Muscle layer of duodenum (tissue), 2 donors: ENCODE measurements at regions not wholly inside any gene's neighbourhood (a gene's known extent, or its start where the extent isn't known, plus 50 kb on each side); places are given as distances from the start of the nearest gene placed in this dataset.
"Not testable (repeated sequence)": the region's sequence is repeated elsewhere in the genome, so short reads cannot be mapped to it uniquely, and the experiment has no call there.

Experiments used
- H3K27ac ChIP-seq: one replicate; pipeline ENCODE4 v1.7.0; 2013; ENCODE audit warnings: mild to moderate bottlenecking, low read length
- H3K27me3 ChIP-seq: one replicate; pipeline ENCODE4 v1.7.0; 2013; ENCODE audit warnings: low read depth, mild to moderate bottlenecking, control low read depth, low read length
- H3K36me3 ChIP-seq, 2 donors: one replicate each; pipeline ENCODE4 v1.7.0; 2013; ENCODE audit warnings: low read length in 2 of 2, control low read depth in 1 of 2, mild to moderate bottlenecking in 1 of 2; ENCODE audit not compliant: insufficient read depth in 2 of 2, control insufficient read depth in 1 of 2
- H3K4me1 ChIP-seq, 2 donors: one replicate each; pipeline ENCODE4 v1.7.0; 2013; ENCODE audit warnings: low read length in 2 of 2, mild to moderate bottlenecking in 2 of 2, control low read depth in 1 of 2, moderate library complexity in 1 of 2; ENCODE audit not compliant: insufficient read depth in 2 of 2, control insufficient read depth in 1 of 2
- H3K4me3 ChIP-seq, 2 donors: one replicate each; pipeline ENCODE4 v1.7.0; 2013; ENCODE audit warnings: low read length in 2 of 2, low read depth in 1 of 2, mild to moderate bottlenecking in 1 of 2
- H3K9me3 ChIP-seq, 2 donors: one replicate each; pipeline ENCODE4 v1.7.0; 2013; ENCODE audit warnings: low read length in 2 of 2, control low read depth in 1 of 2, mild to moderate bottlenecking in 1 of 2; ENCODE audit not compliant: control insufficient read depth in 1 of 2
- donor health status: healthy.

- Histone ChIP-seq H3K4me3 (no peak overlapping the region), H3K27me3 (no peaks in the 10 kb centered on the region), H3K27ac (peak overlapping the region; percentile 6), H3K4me1 (peaks cover 0 to 3% of the 10 kb centered on the region in 2 donors), H3K36me3 (no peaks in the 10 kb centered on the region), H3K9me3 (no peaks in the 10 kb centered on the region)
Observed at GRCh38 chr5:124888622-124889485, 142.4 kb upstream of the ZNF608 start.

GRCh38 chr5:124889486-124889825 lies 143.0 kb upstream of the ZNF608 start:
- H3K9me3 ChIP-seq: no peaks in the 10 kb centered on the region
- H3K27ac ChIP-seq: no peak overlapping the region
- peaks cover 0 to 3% of the 10 kb centered on the region in 2 donors for H3K4me1 ChIP-seq
- H3K27me3 ChIP-seq: no peaks in the 10 kb centered on the region
- H3K36me3 ChIP-seq: no peaks in the 10 kb centered on the region
- H3K4me3 ChIP-seq: no peak overlapping the region

- no peak overlapping the region for H3K4me3 ChIP-seq
- H3K27ac ChIP-seq: no peak overlapping the region
- no peaks in the 10 kb centered on the region for H3K27me3 ChIP-seq
- H3K4me1 ChIP-seq: peaks cover 0 to 3% of the 10 kb centered on the region in 2 donors
- H3K9me3 ChIP-seq: no peaks in the 10 kb centered on the region
- no peaks in the 10 kb centered on the region for H3K36me3 ChIP-seq
Observed at GRCh38 chr5:124889850-124890249, 143.4 kb upstream of the ZNF608 start.

GRCh38 chr5:124890442-124890841 lies 144.0 kb upstream of the ZNF608 start:
- H3K4me1 ChIP-seq, H3K27me3 ChIP-seq, H3K36me3 ChIP-seq, H3K4me3 ChIP-seq, H3K27ac ChIP-seq, H3K9me3 ChIP-seq: not testable (repeated sequence)

- H3K27me3 ChIP-seq: no peaks in the 10 kb centered on the region
- no peak overlapping the region for H3K27ac ChIP-seq
- H3K36me3 ChIP-seq: no peaks in the 10 kb centered on the region
- H3K9me3 ChIP-seq: no peaks in the 10 kb centered on the region
- H3K4me3 ChIP-seq: no peak overlapping the region
- peaks cover 0 to 3% of the 10 kb centered on the region in 2 donors for H3K4me1 ChIP-seq
Observed at GRCh38 chr5:124891179-124891578, 144.7 kb upstream of the ZNF608 start.

GRCh38 chr5:124892185-124892848 lies 145.9 kb upstream of the ZNF608 start:
- no peaks in the 10 kb centered on the region for H3K27me3 ChIP-seq
- no peak overlapping the region for H3K27ac ChIP-seq
- no peaks in the 10 kb centered on the region for H3K9me3 ChIP-seq
- H3K36me3 ChIP-seq: no peaks in the 10 kb centered on the region
- peaks cover 0 to 3% of the 10 kb centered on the region in 2 donors for H3K4me1 ChIP-seq
- no peak overlapping the region for H3K4me3 ChIP-seq

GRCh38 chr5:124894541-124894940 lies 148.1 kb upstream of the ZNF608 start:
- H3K9me3 ChIP-seq: no peaks in the 10 kb centered on the region
- H3K4me1 ChIP-seq: peaks cover 0 to 1% of the 10 kb centered on the region in 2 donors
- H3K36me3 ChIP-seq: no peaks in the 10 kb centered on the region
- H3K4me3 ChIP-seq: no peak overlapping the region
- H3K27ac ChIP-seq: no peak overlapping the region
- H3K27me3 ChIP-seq: no peaks in the 10 kb centered on the region

GRCh38 chr5:124895236-124895635 lies 148.8 kb upstream of the ZNF608 start:
- Histone ChIP-seq H3K4me1 (no peaks in the 10 kb centered on the region), H3K27me3 (no peaks in the 10 kb centered on the region), H3K36me3 (no peaks in the 10 kb centered on the region), H3K9me3 (no peaks in the 10 kb centered on the region), H3K27ac (no peak overlapping the region), H3K4me3 (no peak overlapping the region)

GRCh38 chr5:124901081-124901480 lies 154.6 kb upstream of the ZNF608 start:
- Histone ChIP-seq H3K27me3 (no peaks in the 10 kb centered on the region), H3K36me3 (no peaks in the 10 kb centered on the region), H3K9me3 (no peaks in the 10 kb centered on the region), H3K4me1 (peaks cover 4 to 13% of the 10 kb centered on the region in 2 donors), H3K4me3 (no peak overlapping the region), H3K27ac (no peak overlapping the region)

- Histone ChIP-seq H3K27ac (no peak overlapping the region), H3K36me3 (no peaks in the 10 kb centered on the region), H3K9me3 (no peaks in the 10 kb centered on the region), H3K4me3 (no peak overlapping the region), H3K27me3 (no peaks in the 10 kb centered on the region), H3K4me1 (peaks cover 14 to 24% of the 10 kb centered on the region in 2 donors)
Observed at GRCh38 chr5:124902097-124902821, 155.8 kb upstream of the ZNF608 start.
